WTC11 (cell line): ENCODE measurements at regions not wholly inside any gene's neighbourhood (a gene's known extent, or its start where the extent isn't known, plus 50 kb on each side); places are given as distances from the start of the nearest gene placed in this dataset.

ENCODE experiments used
- ATAC-seq: fragments of 200-7000 bp; cut with Tn5 transposase; 2 replicates; pipeline ENCODE4 v1.10.0; 2021; ENCODE audit warnings: mild to moderate bottlenecking, moderate library complexity
- CTCF ChIA-PET: fragments of 300-600 bp; sonication (Branson Sonifier 250); formaldehyde crosslinking; loops from one replicate; lab custom pipeline; 2021; ENCODE audit warnings: antibody characterized with exemption; lab: Charles Lee
- POLR2A ChIA-PET: fragments of 350-600 bp; sonication (Branson Sonifier 250); formaldehyde crosslinking; loops from one replicate; lab custom pipeline; 2021; ENCODE audit warnings: antibody characterized with exemption; lab: Charles Lee
- DNase-seq: peaks from one replicate; pipeline ENCODE4 v3.0.0; 2021; ENCODE audit warnings: low spot score
- H3K27ac Mint-ChIP-seq: 2 replicates; pipeline ENCODE4 v1.8.0; 2021; ENCODE audit warnings: mixed read lengths
- H3K27me3 Mint-ChIP-seq: 2 replicates; pipeline ENCODE4 v1.8.0; 2021; ENCODE audit warnings: low read depth, mild to moderate bottlenecking, moderate library complexity, mixed read lengths
- H3K36me3 Mint-ChIP-seq: 2 replicates; pipeline ENCODE4 v1.8.0; 2021; ENCODE audit warnings: mixed read lengths
- H3K4me1 Mint-ChIP-seq: 2 replicates; pipeline ENCODE4 v1.8.0; 2022; ENCODE audit warnings: mixed read lengths
- H3K4me3 Mint-ChIP-seq: 2 replicates; pipeline ENCODE4 v1.8.0; 2021; ENCODE audit warnings: mild to moderate bottlenecking, moderate library complexity, mixed read lengths
- H3K9me3 Mint-ChIP-seq: 2 replicates; pipeline ENCODE4 v1.8.0; 2021; ENCODE audit warnings: mixed read lengths
- HMGA2 ChIP-seq: fragments of 250-450 bp; sonication (Bioruptor Pico); IDR thresholded peaks from 2 replicates; pipeline ENCODE4 v1.4.0; 2021; ENCODE audit warnings: mild to moderate bottlenecking, moderate library complexity
- RORB ChIP-seq: fragments of 250-450 bp; sonication (Bioruptor Pico); IDR thresholded peaks from 2 replicates; pipeline ENCODE4 v1.9.0; 2021; ENCODE audit warnings: mild to moderate bottlenecking
- SOX15 ChIP-seq: fragments of 250-450 bp; sonication (Bioruptor Pico); IDR thresholded peaks from 2 replicates; pipeline ENCODE4 v1.9.0; 2021; ENCODE audit warnings: mild to moderate bottlenecking
- SP1 ChIP-seq: sonication (generic); formaldehyde crosslinking; conservative IDR thresholded peaks from 2 replicates; pipeline ENCODE4 v1.8.1; 2022; ENCODE audit warnings: missing genetic modification reagents
- ZBTB21 ChIP-seq: sonication (generic); formaldehyde crosslinking; IDR thresholded peaks from 2 replicates; pipeline ENCODE4 v1.8.1; 2023; ENCODE audit warnings: mild to moderate bottlenecking, missing genetic modification reagents, borderline replicate concordance
- ZNF263 ChIP-seq: sonication (generic); formaldehyde crosslinking; IDR thresholded peaks from 2 replicates; pipeline ENCODE4 v1.8.1; 2022; ENCODE audit warnings: low read depth, mild to moderate bottlenecking, moderate library complexity, missing genetic modification reagents
- TF ChIP-seq, protein P1 (sequence below): sonication (generic); formaldehyde crosslinking; IDR thresholded peaks from 2 replicates; pipeline ENCODE4 v1.8.1; 2022; ENCODE audit warnings: mild to moderate bottlenecking, moderate library complexity, missing genetic modification reagents
- TF ChIP-seq, protein P2 (sequence below): sonication (generic); formaldehyde crosslinking; IDR thresholded peaks from 2 replicates; pipeline ENCODE4 v1.8.0; 2022; ENCODE audit warnings: mild to moderate bottlenecking, missing genetic modification reagents
- TF ChIP-seq, protein P3 (sequence below): fragments of 250-450 bp; sonication (Bioruptor Pico); IDR thresholded peaks from 2 replicates; pipeline ENCODE4 v1.9.0; 2021; ENCODE audit warnings: mild to moderate bottlenecking, borderline replicate concordance
- TF ChIP-seq, protein P4 (sequence below): sonication (generic); formaldehyde crosslinking; IDR thresholded peaks from 2 replicates; pipeline ENCODE4 v1.8.1; 2023; ENCODE audit warnings: mild to moderate bottlenecking, missing genetic modification reagents, borderline replicate concordance
- TF ChIP-seq, protein P5 (sequence below): sonication (generic); formaldehyde crosslinking; IDR thresholded peaks from 2 replicates; pipeline ENCODE4 v1.8.1; 2023; ENCODE audit warnings: mild to moderate bottlenecking, missing genetic modification reagents, moderate library complexity
- TF ChIP-seq, protein P6 (sequence below): sonication (generic); formaldehyde crosslinking; IDR thresholded peaks from 2 replicates; pipeline ENCODE4 v1.8.0; 2022; ENCODE audit warnings: mild to moderate bottlenecking, missing genetic modification reagents
- TF ChIP-seq, protein P7 (sequence below): sonication (generic); formaldehyde crosslinking; IDR thresholded peaks from 2 replicates; pipeline ENCODE4 v1.8.1; 2022; ENCODE audit warnings: low read depth, mild to moderate bottlenecking, moderate library complexity, missing genetic modification reagents, borderline replicate concordance

DNA sequence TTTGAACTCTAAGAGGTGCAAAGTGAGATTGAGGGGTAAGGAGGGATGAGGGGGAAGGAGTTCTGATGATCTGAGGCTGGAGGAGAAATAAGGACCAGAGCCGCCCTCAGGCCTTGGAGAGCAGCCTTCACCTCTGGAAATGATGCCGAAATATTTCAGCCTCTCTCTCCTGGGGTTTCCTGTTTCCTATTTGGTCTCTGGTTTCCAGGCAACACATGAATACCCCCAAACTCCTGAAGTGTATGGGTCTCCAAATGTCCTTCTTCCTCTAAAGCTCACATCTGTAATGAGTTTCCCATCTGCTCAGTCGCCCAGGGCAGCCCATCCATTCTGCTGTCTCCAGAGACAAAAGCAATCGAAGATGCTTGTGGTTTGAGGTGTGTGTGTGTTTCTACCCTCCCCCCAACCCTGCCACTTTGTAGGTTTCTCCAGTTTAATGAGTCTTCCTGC, 52.0 kb upstream of the FAM20B start:
- Mint-ChIP-seq H3K27me3 (no peaks in the 10 kb centered on the region; the same call in 1 of the 2 replicates), H3K4me3 (no peak overlapping the region), H3K4me1 (peaks cover 14% of the 10 kb centered on the region), H3K9me3 (peaks cover 40% of the 10 kb centered on the region), H3K36me3 (peaks cover 20% of the 10 kb centered on the region), H3K27ac (no peak overlapping the region; the same call in 1 of the 2 replicates)
- POLR2A ChIA-PET: no interaction called here
- CTCF ChIA-PET: interaction anchor here (2.1 kb wide), 1 partner anchor 29 kb away, joined by 16 read pairs; no protein-coding TSS in a partner anchor
- no peak for DNase-seq
- peak; percentile 46 for ATAC-seq
- TF ChIP-seq, protein P1, sequence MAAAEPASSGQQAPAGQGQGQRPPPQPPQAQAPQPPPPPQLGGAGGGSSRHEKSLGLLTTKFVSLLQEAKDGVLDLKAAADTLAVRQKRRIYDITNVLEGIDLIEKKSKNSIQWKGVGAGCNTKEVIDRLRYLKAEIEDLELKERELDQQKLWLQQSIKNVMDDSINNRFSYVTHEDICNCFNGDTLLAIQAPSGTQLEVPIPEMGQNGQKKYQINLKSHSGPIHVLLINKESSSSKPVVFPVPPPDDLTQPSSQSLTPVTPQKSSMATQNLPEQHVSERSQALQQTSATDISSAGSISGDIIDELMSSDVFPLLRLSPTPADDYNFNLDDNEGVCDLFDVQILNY (CRISPR knock-in tag): no peak
- TF ChIP-seq, protein P2, sequence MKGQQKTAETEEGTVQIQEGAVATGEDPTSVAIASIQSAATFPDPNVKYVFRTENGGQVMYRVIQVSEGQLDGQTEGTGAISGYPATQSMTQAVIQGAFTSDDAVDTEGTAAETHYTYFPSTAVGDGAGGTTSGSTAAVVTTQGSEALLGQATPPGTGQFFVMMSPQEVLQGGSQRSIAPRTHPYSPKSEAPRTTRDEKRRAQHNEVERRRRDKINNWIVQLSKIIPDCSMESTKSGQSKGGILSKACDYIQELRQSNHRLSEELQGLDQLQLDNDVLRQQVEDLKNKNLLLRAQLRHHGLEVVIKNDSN: no peak
- TF ChIP-seq, protein P3, sequence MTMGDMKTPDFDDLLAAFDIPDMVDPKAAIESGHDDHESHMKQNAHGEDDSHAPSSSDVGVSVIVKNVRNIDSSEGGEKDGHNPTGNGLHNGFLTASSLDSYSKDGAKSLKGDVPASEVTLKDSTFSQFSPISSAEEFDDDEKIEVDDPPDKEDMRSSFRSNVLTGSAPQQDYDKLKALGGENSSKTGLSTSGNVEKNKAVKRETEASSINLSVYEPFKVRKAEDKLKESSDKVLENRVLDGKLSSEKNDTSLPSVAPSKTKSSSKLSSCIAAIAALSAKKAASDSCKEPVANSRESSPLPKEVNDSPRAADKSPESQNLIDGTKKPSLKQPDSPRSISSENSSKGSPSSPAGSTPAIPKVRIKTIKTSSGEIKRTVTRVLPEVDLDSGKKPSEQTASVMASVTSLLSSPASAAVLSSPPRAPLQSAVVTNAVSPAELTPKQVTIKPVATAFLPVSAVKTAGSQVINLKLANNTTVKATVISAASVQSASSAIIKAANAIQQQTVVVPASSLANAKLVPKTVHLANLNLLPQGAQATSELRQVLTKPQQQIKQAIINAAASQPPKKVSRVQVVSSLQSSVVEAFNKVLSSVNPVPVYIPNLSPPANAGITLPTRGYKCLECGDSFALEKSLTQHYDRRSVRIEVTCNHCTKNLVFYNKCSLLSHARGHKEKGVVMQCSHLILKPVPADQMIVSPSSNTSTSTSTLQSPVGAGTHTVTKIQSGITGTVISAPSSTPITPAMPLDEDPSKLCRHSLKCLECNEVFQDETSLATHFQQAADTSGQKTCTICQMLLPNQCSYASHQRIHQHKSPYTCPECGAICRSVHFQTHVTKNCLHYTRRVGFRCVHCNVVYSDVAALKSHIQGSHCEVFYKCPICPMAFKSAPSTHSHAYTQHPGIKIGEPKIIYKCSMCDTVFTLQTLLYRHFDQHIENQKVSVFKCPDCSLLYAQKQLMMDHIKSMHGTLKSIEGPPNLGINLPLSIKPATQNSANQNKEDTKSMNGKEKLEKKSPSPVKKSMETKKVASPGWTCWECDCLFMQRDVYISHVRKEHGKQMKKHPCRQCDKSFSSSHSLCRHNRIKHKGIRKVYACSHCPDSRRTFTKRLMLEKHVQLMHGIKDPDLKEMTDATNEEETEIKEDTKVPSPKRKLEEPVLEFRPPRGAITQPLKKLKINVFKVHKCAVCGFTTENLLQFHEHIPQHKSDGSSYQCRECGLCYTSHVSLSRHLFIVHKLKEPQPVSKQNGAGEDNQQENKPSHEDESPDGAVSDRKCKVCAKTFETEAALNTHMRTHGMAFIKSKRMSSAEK (CRISPR knock-in tag): no peak
- no peak for TF ChIP-seq ZBTB21 (CRISPR knock-in tag)
- no peak for TF ChIP-seq RORB
- TF ChIP-seq, protein P4, sequence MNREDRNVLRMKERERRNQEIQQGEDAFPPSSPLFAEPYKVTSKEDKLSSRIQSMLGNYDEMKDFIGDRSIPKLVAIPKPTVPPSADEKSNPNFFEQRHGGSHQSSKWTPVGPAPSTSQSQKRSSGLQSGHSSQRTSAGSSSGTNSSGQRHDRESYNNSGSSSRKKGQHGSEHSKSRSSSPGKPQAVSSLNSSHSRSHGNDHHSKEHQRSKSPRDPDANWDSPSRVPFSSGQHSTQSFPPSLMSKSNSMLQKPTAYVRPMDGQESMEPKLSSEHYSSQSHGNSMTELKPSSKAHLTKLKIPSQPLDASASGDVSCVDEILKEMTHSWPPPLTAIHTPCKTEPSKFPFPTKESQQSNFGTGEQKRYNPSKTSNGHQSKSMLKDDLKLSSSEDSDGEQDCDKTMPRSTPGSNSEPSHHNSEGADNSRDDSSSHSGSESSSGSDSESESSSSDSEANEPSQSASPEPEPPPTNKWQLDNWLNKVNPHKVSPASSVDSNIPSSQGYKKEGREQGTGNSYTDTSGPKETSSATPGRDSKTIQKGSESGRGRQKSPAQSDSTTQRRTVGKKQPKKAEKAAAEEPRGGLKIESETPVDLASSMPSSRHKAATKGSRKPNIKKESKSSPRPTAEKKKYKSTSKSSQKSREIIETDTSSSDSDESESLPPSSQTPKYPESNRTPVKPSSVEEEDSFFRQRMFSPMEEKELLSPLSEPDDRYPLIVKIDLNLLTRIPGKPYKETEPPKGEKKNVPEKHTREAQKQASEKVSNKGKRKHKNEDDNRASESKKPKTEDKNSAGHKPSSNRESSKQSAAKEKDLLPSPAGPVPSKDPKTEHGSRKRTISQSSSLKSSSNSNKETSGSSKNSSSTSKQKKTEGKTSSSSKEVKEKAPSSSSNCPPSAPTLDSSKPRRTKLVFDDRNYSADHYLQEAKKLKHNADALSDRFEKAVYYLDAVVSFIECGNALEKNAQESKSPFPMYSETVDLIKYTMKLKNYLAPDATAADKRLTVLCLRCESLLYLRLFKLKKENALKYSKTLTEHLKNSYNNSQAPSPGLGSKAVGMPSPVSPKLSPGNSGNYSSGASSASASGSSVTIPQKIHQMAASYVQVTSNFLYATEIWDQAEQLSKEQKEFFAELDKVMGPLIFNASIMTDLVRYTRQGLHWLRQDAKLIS (CRISPR knock-in tag): no peak
- TF ChIP-seq, protein P5, sequence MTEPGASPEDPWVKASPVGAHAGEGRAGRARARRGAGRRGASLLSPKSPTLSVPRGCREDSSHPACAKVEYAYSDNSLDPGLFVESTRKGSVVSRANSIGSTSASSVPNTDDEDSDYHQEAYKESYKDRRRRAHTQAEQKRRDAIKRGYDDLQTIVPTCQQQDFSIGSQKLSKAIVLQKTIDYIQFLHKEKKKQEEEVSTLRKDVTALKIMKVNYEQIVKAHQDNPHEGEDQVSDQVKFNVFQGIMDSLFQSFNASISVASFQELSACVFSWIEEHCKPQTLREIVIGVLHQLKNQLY (CRISPR knock-in tag): no peak
- TF ChIP-seq, protein P6, sequence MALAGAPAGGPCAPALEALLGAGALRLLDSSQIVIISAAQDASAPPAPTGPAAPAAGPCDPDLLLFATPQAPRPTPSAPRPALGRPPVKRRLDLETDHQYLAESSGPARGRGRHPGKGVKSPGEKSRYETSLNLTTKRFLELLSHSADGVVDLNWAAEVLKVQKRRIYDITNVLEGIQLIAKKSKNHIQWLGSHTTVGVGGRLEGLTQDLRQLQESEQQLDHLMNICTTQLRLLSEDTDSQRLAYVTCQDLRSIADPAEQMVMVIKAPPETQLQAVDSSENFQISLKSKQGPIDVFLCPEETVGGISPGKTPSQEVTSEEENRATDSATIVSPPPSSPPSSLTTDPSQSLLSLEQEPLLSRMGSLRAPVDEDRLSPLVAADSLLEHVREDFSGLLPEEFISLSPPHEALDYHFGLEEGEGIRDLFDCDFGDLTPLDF (CRISPR knock-in tag): no peak
- TF ChIP-seq, protein P7, sequence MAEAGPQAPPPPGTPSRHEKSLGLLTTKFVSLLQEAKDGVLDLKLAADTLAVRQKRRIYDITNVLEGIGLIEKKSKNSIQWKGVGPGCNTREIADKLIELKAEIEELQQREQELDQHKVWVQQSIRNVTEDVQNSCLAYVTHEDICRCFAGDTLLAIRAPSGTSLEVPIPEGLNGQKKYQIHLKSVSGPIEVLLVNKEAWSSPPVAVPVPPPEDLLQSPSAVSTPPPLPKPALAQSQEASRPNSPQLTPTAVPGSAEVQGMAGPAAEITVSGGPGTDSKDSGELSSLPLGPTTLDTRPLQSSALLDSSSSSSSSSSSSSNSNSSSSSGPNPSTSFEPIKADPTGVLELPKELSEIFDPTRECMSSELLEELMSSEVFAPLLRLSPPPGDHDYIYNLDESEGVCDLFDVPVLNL (CRISPR knock-in tag): no peak
- TF ChIP-seq SOX15: no peak
- no peak for TF ChIP-seq SP1
- no peak for TF ChIP-seq HMGA2 (CRISPR knock-in tag)
- TF ChIP-seq ZNF263 (CRISPR knock-in tag): no peak
